ENCODE measurements at regions not wholly inside any gene's neighbourhood (a gene's known extent, or its start where the extent isn't known, plus 50 kb on each side); places are given as distances from the start of the nearest gene placed in this dataset.

DNA sequence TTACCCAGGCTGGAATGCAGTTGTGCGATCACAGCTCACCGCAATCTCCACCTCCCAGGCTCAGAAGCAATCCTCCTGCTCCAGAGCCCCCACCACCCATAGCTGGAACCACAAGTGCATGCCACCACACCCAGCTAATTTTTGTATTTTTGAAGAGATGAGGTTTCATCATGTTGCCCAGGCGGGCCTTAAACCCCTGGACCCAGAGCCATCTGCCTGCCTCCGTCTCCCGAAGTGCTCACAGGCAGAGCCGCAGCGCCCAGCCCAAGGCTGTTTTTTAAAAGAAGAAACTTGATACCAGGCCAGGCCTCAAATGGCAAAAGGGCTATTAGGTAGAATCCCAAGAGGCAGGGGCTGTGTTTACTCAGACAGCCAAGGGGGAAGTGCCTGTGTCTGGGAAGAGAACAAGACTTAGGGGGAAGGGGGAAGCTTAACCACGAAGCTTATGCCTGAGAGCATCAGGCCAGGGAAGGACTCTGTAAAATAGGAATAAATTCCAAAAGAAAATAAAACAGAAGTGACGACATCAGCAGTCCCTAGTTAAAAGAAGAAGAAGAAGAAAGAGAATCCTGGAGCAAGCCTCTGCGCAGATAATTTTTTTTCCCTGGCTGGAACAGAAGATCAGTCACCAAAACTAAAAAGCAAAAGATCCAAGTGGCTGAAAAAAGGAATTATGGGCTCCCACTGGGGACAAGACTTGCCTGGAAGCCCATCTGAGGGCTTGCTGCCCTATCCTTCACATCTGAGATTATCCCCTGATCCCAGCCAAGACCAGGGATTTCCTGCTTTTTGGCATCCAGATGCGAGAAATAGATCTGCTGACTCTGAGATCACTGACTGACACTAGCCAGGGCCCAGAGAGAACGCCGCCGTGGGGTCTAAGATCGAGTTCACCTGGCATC is 170.5 kb downstream of the NDUFA12 start:
- Histone ChIP-seq H2AFZ (ENCODE audit: low read depth, low read length, severe bottlenecking) (no peak overlapping the region), H3K4me2 (ENCODE audit: low read depth, low read length, poor library complexity, severe bottlenecking) (no peak overlapping the region), H3K9ac (ENCODE audit: low read length) (no peak overlapping the region), H3K9me2 (replicated peaks; ENCODE audit: insufficient read depth, low read length) (no peaks in the 10 kb centered on the region), H4K20me1 (ENCODE audit: low read depth, low read length) (no peaks in the 10 kb centered on the region), H3F3A (ENCODE audit: insufficient read depth) (peaks cover 8% of the 10 kb centered on the region), H3K36me3 (ENCODE audit: low read length) (no peaks in the 10 kb centered on the region), H3K27ac (ENCODE audit: low read depth, low read length) (no peak overlapping the region), H3K79me2 (ENCODE audit: insufficient read depth, low read length) (no peaks in the 10 kb centered on the region), H3K9me3 (ENCODE audit: insufficient read depth, low read length) (no peaks in the 10 kb centered on the region), H3K27me3 (ENCODE audit: low read length) (no peaks in the 10 kb centered on the region), H3K4me3 (ENCODE audit: insufficient read depth, low read length, poor library complexity, severe bottlenecking) (no peak overlapping the region)
- TF ChIP-seq, protein P1, sequence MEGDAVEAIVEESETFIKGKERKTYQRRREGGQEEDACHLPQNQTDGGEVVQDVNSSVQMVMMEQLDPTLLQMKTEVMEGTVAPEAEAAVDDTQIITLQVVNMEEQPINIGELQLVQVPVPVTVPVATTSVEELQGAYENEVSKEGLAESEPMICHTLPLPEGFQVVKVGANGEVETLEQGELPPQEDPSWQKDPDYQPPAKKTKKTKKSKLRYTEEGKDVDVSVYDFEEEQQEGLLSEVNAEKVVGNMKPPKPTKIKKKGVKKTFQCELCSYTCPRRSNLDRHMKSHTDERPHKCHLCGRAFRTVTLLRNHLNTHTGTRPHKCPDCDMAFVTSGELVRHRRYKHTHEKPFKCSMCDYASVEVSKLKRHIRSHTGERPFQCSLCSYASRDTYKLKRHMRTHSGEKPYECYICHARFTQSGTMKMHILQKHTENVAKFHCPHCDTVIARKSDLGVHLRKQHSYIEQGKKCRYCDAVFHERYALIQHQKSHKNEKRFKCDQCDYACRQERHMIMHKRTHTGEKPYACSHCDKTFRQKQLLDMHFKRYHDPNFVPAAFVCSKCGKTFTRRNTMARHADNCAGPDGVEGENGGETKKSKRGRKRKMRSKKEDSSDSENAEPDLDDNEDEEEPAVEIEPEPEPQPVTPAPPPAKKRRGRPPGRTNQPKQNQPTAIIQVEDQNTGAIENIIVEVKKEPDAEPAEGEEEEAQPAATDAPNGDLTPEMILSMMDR (IDR thresholded peaks at IDR 0.05; ENCODE audit: insufficient read depth, low read length, poor library complexity, severe bottlenecking) = no peak

DNA sequence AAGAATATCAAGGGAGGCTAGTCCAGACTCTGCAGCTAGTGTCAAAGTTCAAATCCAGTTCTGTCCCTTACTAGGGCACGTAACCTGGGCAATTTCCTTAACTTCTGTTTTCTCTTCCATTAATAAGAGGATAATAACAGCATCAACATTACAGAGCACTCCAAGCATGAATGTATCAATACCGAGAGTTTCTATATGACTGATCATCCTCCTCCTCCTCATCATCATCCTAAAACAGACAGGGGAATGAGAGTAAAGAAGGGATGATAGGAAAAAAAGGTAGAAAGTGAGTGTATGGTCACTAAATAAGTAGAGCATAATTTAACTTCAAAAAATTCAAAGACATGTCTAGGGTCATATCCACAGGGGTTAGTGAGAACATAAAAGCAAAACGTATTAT is 171.4 kb downstream of the NDUFA12 start:
- TF ChIP-seq, protein P1 (IDR thresholded peaks at IDR 0.05; ENCODE audit: insufficient read depth, low read length, poor library complexity, severe bottlenecking) = no peak
- no peak for TF ChIP-seq EZH2phosphoT487 (conservative IDR thresholded peaks at IDR 0.05; ENCODE audit: low read length)
- H3K4me3 ChIP-seq (ENCODE audit: insufficient read depth, low read length, poor library complexity, severe bottlenecking) = no peak overlapping the region
- peak overlapping the region; percentile 49; the same call in 1 of the 2 replicates for H3K9ac ChIP-seq (ENCODE audit: low read length)
- no peaks in the 10 kb centered on the region for H3K9me2 ChIP-seq (replicated peaks; ENCODE audit: insufficient read depth, low read length)
- H3K4me2 ChIP-seq (ENCODE audit: low read depth, low read length, poor library complexity, severe bottlenecking) = peak overlapping the region; percentile 66
- peak overlapping the region; percentile 29 for H2AFZ ChIP-seq (ENCODE audit: low read depth, low read length, severe bottlenecking)
- H3K79me2 ChIP-seq (ENCODE audit: insufficient read depth, low read length) = no peaks in the 10 kb centered on the region
- peak overlapping the region; percentile 89 for H3K27ac ChIP-seq (ENCODE audit: low read depth, low read length)
- no peaks in the 10 kb centered on the region for H4K20me1 ChIP-seq (ENCODE audit: low read depth, low read length)
- no peaks in the 10 kb centered on the region for H3K9me3 ChIP-seq (ENCODE audit: insufficient read depth, low read length)
- H3F3A ChIP-seq (ENCODE audit: insufficient read depth) = peaks cover 8% of the 10 kb centered on the region
- H3K36me3 ChIP-seq (ENCODE audit: low read length) = no peaks in the 10 kb centered on the region
- no peaks in the 10 kb centered on the region for H3K27me3 ChIP-seq (ENCODE audit: low read length)

DNA sequence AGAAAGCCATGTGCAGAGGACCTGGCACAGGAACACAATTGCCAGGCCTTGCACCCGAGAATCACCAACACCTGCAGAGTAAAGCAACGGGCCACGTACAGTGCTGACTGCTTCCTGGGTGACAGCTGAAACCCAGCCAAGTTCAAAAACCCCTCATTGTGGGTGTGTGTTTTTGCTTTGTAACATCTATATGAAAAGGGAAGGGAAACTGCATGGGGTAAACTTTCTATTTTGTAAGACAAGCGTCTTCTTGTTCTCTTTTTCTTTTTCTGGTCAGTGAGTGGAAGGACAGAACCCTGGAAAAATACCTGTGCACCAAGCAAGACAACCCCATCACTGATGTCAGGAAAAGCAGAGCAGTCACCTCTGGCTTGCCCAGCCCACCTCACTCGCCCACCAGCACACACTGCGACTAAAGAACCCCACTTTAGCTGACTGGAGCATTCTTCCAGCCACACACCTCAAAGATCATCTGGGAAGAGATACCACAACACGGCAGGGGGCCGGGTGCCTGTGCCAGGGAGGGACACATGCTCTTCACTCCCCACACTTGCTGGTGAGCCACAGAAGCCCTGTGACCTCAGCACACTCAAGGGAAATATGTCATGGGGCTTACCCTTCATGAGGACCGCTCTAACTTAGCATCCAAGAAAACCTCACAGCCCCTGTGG is 172.3 kb downstream of the NDUFA12 start:
- peak overlapping the region; percentile 29 for H2AFZ ChIP-seq (ENCODE audit: low read depth, low read length, severe bottlenecking)
- no peaks in the 10 kb centered on the region for H3K79me2 ChIP-seq (ENCODE audit: insufficient read depth, low read length)
- H3K36me3 ChIP-seq (ENCODE audit: low read length) = no peaks in the 10 kb centered on the region
- H3K27ac ChIP-seq (ENCODE audit: low read depth, low read length) = peak overlapping the region; percentile 89
- H3K4me2 ChIP-seq (ENCODE audit: low read depth, low read length, poor library complexity, severe bottlenecking) = peak overlapping the region; percentile 66
- peaks cover 8% of the 10 kb centered on the region for H3F3A ChIP-seq (ENCODE audit: insufficient read depth)
- H3K27me3 ChIP-seq (ENCODE audit: low read length) = no peaks in the 10 kb centered on the region
- H3K9me3 ChIP-seq (ENCODE audit: insufficient read depth, low read length) = no peaks in the 10 kb centered on the region
- H3K9me2 ChIP-seq (replicated peaks; ENCODE audit: insufficient read depth, low read length) = no peaks in the 10 kb centered on the region
- peak overlapping the region; percentile 49 for H3K9ac ChIP-seq (ENCODE audit: low read length)
- no peak for TF ChIP-seq EZH2phosphoT487 (conservative IDR thresholded peaks at IDR 0.05; ENCODE audit: low read length)
- TF ChIP-seq, protein P1 (IDR thresholded peaks at IDR 0.05; ENCODE audit: insufficient read depth, low read length, poor library complexity, severe bottlenecking) = no peak
- no peaks in the 10 kb centered on the region for H4K20me1 ChIP-seq (ENCODE audit: low read depth, low read length)
- H3K4me3 ChIP-seq (ENCODE audit: insufficient read depth, low read length, poor library complexity, severe bottlenecking) = peak overlapping the region; percentile 22
